SK-N-SH treated with all-trans-retinoic acid at 6 μM for 48 hours (cell line): ENCODE measurements at regions not wholly inside any gene's neighbourhood (a gene's known extent, or its start where the extent isn't known, plus 50 kb on each side); places are given as distances from the start of the nearest gene placed in this dataset.

ENCODE experiments used
- CREB5 ChIP-seq: fragments of 250-450 bp; sonication (Bioruptor Pico); IDR thresholded peaks from 2 replicates; pipeline ENCODE4 v1.5.1; 2020; ENCODE audit warnings: low read depth, mild to moderate bottlenecking, moderate library complexity
- PATZ1 ChIP-seq: fragments of 250-450 bp; sonication (Bioruptor Pico); IDR thresholded peaks from 2 replicates; pipeline ENCODE4 v1.8.0; 2020; ENCODE audit warnings: mild to moderate bottlenecking, moderate library complexity, borderline replicate concordance
- TOX ChIP-seq: fragments of 250-450 bp; sonication (Bioruptor Pico); IDR thresholded peaks from 2 replicates; pipeline ENCODE4 v1.8.0; 2021; ENCODE audit warnings: mild to moderate bottlenecking, moderate library complexity, borderline replicate concordance
- ZC3H10 ChIP-seq: fragments of 250-450 bp; sonication (Bioruptor Pico); IDR thresholded peaks from 2 replicates; pipeline ENCODE4 v1.5.1; 2021; ENCODE audit warnings: mild to moderate bottlenecking, moderate library complexity
- ZFP3 ChIP-seq: fragments of 250-450 bp; sonication (Bioruptor Pico); IDR thresholded peaks from 2 replicates; pipeline ENCODE4 v1.5.0; 2020; ENCODE audit warnings: mild to moderate bottlenecking, moderate library complexity
- ZNF565 ChIP-seq: fragments of 450-650 bp; formaldehyde crosslinking; conservative IDR thresholded peaks from 2 replicates; pipeline ENCODE4 v1.5.0; 2020; ENCODE audit warnings: low read depth, mild to moderate bottlenecking, moderate library complexity

- TF ChIP-seq ZC3H10 (CRISPR knock-in tag) = no peak
- TF ChIP-seq ZNF565 (CRISPR knock-in tag) = no peak
- TF ChIP-seq PATZ1 (CRISPR knock-in tag) = no peak
- TF ChIP-seq CREB5 (CRISPR knock-in tag) = no peak
- TF ChIP-seq TOX (CRISPR knock-in tag) = no peak
- no peak for TF ChIP-seq ZFP3 (CRISPR knock-in tag)
Observed at GRCh38 chr15:77721963-77722362, 89.3 kb upstream of the LINGO1 start.
